DMS153 treated with DMSO at 0.1 percent for 48 hours (cell line): ENCODE measurements at regions not wholly inside any gene's neighbourhood (a gene's known extent, or its start where the extent isn't known, plus 50 kb on each side); places are given as distances from the start of the nearest gene placed in this dataset.
A peak's percentile ranks its signal among the peaks of the same experiment; 100 is the strongest.

Experiments used
- DNase-seq: peaks from one replicate; lab custom pipeline; 2025; ENCODE audit not compliant: unreplicated experiment; lab: John Stamatoyannopoulos, UW

- DNase-seq = no peak
Observed at GRCh38 chr1:56418151-56418631, 161.2 kb downstream of the PLPP3 start.

DNA sequence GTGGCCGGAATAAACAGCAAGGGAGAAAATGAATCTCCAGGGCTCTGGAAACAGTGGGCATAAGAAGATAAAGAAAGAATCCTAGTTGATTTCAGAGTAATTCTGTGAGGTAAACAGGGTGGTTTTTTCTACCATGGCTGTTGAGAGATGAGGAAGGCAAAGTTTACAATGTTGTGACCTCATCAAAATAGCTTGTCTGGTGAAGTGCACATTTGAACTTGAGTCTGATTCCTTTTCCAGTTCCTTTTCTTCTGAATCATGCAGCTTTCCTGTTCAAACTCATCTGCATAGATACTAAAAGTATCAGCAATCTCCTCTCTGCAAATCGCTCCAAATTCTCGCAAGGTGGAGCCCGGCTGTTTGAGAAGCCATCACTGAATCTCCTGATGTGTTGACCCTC is 161.7 kb downstream of the PLPP3 start:
- no peak for DNase-seq

DNA sequence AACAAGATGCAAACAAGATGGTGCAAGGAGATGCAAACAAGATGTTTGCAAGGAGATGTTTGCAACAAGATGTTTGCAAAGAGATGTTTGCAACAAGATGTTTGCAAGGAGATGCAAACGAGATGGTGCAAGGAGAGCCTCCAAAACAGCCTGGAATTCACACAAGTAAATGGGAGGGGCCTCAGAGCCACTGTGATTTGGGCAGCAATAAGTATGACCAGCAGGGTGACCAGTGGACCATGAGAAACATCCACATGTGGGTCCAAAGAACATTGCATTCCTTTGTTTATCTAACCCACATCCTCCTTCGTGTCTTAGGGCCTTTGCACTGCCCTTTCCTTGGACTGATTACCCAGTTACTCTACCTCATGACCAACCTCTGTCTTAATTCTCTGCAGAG is 162.9 kb downstream of the PLPP3 start:
- DNase-seq = no peak

- DNase-seq = no peak
Observed at GRCh38 chr1:56415720-56416119, 163.6 kb downstream of the PLPP3 start.

DNA sequence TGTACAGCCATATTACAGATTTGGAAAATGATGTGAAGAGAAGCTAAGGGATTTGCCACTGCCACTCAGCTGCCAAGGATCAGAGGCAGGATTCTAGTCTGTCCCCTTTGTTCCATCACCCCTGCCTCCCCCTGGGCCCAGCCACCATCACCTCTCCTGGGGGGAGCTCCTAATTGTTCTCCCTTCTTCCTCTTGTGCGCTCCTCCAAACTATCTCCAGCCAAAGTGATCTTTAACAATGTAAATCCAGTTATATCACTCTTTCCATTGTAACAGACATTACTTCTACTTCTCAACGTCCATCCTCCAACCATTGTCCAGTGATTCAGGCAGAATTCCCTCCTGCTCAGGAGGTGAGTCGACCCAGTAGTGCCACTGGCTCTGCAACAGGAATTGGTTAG is 164.1 kb downstream of the PLPP3 start:
- no peak for DNase-seq

- DNase-seq = peak; percentile 83
Observed at GRCh38 chr1:56414728-56415224, 164.6 kb downstream of the PLPP3 start.

- DNase-seq = no peak
Observed at GRCh38 chr1:56413671-56414199, 165.6 kb downstream of the PLPP3 start.

DNA sequence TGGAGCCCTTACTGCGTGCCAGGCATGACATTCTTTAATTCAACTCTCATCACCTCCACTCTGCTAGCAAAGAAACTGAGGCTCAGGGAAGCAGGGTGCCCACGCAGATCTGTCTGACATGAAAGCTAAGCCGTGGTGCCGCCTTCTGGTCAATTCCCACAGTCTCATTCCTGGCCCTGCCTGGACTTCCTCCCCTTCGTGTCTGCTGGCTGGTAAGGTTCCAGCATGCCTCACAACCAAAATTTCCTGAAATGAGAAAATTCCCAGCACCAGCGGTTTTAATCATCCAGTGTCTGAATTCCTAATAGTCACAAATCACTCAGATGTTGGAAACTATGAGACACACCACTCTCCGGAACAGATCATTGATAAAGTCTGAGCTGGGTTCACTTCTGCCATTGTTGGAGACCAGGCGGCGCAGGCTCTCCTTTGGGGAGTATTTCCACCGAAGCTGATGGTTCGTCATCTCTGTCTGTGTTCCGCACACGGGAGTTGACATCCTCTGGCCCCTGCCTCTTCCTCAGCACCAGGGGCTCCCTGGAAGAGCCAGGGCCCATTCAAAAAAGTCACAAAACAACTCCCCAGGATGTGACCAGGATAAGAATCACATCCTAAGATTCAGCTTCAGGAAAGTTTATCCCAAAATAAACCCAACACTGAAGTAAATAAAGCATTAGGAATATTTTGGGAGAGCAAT is 167.7 kb downstream of the PLPP3 start:
- DNase-seq = no peak

GRCh38 chr1:56411021-56411420 is 168.3 kb downstream of the PLPP3 start:
- no peak for DNase-seq

GRCh38 chr1:56410405-56410804 is 169.0 kb downstream of the PLPP3 start:
- DNase-seq = no peak

DNA sequence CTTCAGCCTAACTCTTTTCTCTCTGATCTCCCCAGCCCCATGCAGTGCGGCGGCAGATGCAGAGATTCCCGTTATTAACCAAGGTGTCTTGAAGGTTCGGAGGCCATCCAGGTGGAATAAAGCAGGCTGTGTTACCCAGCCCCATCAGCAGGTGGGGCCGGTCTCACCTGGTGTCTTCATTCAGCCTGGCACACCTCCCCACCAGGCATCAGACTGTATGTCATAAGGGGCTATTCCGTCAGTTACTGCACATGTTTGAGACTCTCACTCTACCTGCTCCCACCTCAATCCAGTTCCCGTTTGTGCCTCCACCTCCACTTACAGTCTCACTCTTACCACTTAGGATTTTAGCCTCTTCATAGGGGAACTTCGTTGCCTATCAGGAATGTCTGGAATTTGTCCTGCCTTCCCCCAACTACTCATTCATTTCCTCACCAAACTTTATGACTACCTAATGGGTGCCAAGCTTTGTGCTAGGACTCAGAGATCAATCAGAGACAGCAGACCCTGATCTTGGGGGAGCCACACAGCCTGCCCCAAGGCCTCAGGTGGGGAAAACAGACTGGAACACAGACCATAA is 170.2 kb downstream of the PLPP3 start:
- no peak for DNase-seq

GRCh38 chr1:56406821-56407220 is 172.5 kb downstream of the PLPP3 start:
- DNase-seq = no peak

GRCh38 chr1:56404561-56405030 is 174.8 kb downstream of the PLPP3 start:
- DNase-seq = no peak

DNA sequence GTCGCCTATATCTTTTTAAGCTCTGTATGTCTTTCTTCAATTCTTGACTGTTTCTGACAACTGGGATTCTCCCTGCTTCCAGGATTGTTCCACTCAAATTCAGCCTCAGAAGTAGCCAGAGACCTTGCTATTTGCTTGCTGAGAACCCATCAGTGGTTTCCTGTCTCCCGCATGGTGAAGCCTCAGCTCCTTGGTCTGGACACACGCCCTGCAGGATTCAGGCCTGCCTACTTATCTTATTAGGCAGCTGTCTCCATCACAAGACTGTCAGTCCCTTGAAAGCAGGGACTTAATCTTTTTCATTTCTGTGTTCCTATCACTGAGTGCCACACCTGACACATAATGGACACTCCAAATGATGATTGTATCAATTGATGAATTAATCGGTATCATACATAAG is 175.3 kb downstream of the PLPP3 start:
- no peak for DNase-seq

DNA sequence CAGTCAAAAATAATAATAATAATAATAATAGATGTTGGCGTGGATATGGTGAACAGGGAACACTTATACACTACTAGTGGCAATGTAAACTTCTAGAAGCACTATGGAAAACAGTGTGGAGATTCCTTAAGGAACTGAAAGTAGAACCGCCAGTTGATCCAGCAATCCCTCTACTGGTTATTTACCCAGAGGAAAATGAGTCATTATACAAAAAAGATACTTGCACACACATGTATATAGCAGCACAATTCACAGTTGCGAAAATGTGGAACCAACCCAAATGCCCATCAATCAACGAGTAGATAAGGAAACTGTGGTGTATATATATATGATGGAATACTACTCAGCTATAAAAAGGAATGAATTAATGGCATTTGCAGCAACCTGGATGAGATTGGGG is 176.0 kb downstream of the PLPP3 start:
- no peak for DNase-seq

DNA sequence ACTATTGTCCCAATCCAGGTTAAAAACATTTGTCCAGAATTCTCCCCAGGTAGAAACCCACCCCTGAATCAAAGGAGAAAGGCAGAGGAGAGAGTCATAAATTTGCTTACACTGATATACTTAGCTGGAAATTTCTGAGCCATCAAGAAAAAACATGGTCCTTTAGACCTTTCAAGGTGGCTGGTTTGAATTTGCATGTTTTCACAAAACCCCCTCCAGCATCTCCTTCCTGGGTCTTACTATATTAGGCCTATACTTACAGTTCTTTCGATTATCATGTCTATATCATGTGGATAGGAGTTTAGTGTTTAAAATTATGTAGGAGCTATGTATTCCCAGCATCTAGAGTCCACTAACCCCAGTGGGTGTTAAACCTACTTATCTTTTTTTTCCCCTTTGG is 178.2 kb downstream of the PLPP3 start:
- no peak for DNase-seq

DNA sequence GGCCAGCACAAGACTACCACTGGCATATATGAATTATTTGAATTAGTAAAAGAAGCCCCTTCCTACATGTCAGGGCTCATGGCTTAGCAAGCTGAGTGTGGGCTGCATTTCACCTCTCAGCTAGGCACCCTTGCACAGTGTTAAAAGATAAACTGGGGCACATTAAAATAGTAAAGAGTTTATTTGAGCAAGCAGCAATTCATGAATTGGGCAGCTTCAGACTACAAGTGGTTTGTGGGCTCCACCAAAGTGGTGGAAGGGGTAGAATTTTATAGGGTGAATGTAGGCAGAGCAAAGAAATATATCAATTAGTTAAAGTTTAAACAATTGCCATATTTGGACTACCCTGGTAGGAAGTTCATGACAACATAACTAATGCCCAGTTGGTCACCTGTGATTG is 178.8 kb downstream of the PLPP3 start:
- DNase-seq = no peak

DNA sequence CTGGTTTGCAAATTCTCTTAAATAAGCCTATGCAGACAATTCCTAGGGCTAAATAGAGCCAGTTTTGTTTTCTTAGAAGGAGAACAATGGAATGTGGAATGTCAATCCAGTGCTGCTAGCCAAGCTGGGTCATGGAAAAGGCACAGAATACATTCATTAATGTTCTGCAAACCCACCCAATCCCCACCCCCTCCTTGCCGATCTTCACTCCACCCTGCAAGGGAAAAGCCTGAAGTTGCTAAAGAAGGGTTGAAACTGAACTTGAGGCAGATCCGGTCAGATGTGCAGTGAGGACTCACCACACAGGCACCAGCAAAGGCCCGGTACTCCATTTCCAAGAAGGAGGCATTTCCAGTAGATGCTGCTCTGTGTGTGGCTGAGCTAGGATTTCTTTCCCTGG is 179.6 kb downstream of the PLPP3 start:
- no peak for DNase-seq

GRCh38 chr1:56399326-56399725 is 180.0 kb downstream of the PLPP3 start:
- no peak for DNase-seq

GRCh38 chr1:56397811-56398231 is 181.5 kb downstream of the PLPP3 start:
- DNase-seq = no peak

GRCh38 chr1:56397409-56397808 is 182.0 kb downstream of the PLPP3 start:
- no peak for DNase-seq

DNA sequence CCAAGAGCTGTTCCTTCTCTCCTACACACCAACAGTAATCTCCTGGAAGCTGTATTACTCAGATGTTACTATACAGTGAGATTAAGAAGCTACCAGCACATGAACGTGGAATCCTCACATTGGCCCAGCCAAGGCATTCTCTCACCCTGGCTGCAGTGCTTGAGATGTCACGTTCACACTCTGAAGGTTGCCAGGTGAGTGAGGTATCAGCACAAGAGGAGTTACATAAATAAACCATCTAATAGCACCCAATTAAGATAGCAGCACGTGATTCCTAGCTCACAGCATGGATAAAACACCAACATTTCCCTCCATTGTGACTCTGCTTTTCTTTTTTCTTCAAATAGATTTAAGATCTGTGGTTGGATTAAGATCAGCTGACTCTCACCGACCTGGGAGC is 182.8 kb downstream of the PLPP3 start:
- no peak for DNase-seq
